ENCODE measurements at regions not wholly inside any gene's neighbourhood (a gene's known extent, or its start where the extent isn't known, plus 50 kb on each side); places are given as distances from the start of the nearest gene placed in this dataset.

DNA sequence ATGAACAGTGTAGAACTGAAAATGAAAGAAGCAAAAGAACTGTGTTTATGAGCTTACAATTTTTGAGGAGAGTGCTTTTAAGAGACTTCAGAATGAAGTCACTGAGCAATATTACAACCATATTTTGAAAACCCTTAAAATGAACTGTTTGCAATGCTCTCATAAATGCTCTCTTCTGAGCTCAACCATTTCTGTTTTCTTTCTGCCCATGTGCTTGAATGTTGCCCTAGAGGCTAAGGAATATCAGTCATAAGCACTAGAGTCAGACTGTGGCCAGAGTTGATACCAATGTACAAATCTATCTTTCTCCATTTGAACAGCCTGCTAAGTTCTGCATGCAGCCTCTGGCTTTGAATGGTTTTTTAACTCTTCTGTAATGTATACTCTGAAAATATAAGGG, 1092.8 kb downstream of the PCDH9 start:
- H3K27me3 ChIP-seq: no peaks in the 10 kb centered on the region
- no peak overlapping the region for H3K27ac ChIP-seq
- no peak for DNase-seq (ENCODE audit: low spot score)
- TF ChIP-seq, protein P1, sequence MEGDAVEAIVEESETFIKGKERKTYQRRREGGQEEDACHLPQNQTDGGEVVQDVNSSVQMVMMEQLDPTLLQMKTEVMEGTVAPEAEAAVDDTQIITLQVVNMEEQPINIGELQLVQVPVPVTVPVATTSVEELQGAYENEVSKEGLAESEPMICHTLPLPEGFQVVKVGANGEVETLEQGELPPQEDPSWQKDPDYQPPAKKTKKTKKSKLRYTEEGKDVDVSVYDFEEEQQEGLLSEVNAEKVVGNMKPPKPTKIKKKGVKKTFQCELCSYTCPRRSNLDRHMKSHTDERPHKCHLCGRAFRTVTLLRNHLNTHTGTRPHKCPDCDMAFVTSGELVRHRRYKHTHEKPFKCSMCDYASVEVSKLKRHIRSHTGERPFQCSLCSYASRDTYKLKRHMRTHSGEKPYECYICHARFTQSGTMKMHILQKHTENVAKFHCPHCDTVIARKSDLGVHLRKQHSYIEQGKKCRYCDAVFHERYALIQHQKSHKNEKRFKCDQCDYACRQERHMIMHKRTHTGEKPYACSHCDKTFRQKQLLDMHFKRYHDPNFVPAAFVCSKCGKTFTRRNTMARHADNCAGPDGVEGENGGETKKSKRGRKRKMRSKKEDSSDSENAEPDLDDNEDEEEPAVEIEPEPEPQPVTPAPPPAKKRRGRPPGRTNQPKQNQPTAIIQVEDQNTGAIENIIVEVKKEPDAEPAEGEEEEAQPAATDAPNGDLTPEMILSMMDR (IDR thresholded peaks at IDR 0.05): no peak
- H3K36me3 ChIP-seq: no peaks in the 10 kb centered on the region
- H3K4me3 ChIP-seq: no peak overlapping the region
- H3K4me1 ChIP-seq: no peaks in the 10 kb centered on the region
- H3K9me3 ChIP-seq: peaks cover 0 to 8% of the 10 kb centered on the region in 2 donors

DNA sequence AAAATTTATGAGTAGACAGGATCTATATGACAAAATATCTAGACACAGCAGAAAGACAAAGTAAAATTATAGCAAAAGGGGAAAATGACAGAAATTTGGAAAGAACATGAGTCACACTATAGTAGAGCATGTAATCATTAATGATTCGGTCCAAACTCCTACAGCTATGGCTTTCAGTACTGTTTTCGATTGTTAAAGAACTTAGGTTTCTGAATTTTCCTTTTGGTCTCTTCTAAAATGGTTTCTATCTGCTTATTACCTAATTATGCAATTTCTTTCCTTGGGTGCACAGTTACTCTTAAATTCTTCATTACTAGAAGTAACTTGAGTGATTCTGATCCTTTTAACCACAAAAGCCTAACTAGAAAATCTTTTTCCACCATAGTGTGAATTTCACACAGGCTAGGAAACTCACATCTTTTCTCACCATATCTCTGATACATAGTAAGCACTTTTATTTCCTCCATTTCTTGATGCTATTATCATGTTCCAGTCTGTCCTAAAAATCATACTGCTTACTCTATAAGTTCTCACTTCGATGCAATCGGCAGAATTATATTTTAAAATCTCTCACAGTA, 1101.4 kb downstream of the PCDH9 start:
- no peak for DNase-seq (ENCODE audit: low spot score)
- TF ChIP-seq, protein P1 (IDR thresholded peaks at IDR 0.05): no peak

DNA sequence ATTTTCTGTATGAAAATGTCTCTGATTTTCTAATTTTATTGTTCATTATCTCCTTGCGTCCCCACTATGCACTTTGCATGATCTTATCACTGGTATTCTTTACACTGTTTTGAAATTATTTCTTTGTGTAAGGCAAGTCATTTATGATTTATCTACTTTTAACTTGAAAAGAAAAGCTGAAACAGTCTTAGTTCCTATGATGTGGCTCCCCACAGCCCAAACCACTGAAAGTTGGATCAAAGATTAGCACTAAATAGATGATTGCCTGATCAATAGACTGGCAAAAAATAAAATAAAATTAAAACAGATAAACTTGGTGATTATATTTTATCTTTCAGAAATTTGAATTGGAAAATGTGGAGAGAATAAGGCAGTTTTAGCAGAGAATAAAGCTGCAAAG, 1101.9 kb downstream of the PCDH9 start:
- no peaks in the 10 kb centered on the region for H3K36me3 ChIP-seq
- TF ChIP-seq, protein P1 (IDR thresholded peaks at IDR 0.05): no peak

More for the DNA sequence above, 1101.4 kb downstream of the PCDH9 start:
- no peak overlapping the region for H3K27ac ChIP-seq
- H3K36me3 ChIP-seq: no peaks in the 10 kb centered on the region
- no peaks in the 10 kb centered on the region for H3K9me3 ChIP-seq
- no peaks in the 10 kb centered on the region for H3K4me1 ChIP-seq
- H3K4me3 ChIP-seq: no peak overlapping the region
- H3K27me3 ChIP-seq: no peaks in the 10 kb centered on the region

DNA sequence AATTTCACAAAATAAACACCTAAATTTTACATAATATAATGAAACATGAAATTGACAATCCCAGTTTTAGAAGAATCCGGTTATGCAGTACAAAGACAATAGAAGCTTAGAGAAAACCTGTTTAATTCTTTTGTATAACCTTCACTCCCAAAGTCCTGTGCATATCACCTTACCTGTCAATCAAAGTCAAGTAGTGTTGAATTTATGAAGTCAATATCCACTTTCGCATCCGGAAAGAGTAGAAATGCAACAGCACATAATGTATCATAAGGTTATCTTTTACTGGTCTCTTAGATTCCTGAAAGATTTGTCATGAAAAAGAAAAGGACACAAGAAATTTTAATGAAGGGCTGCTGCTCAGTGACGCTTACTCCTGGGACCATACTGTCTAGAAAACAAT, 1112.6 kb downstream of the PCDH9 start:
- no peak for DNase-seq (ENCODE audit: low spot score)
- H3K4me1 ChIP-seq: no peaks in the 10 kb centered on the region
- no peaks in the 10 kb centered on the region for H3K27me3 ChIP-seq
- TF ChIP-seq, protein P1 (IDR thresholded peaks at IDR 0.05): no peak
- H3K4me3 ChIP-seq: no peak overlapping the region
- H3K9me3 ChIP-seq: no peaks in the 10 kb centered on the region
- no peaks in the 10 kb centered on the region for H3K36me3 ChIP-seq
- H3K27ac ChIP-seq: no peak overlapping the region

More for the DNA sequence above, 1101.9 kb downstream of the PCDH9 start:
- no peak overlapping the region for H3K27ac ChIP-seq
- no peak overlapping the region for H3K4me3 ChIP-seq
- H3K4me1 ChIP-seq: no peaks in the 10 kb centered on the region
- no peaks in the 10 kb centered on the region for H3K9me3 ChIP-seq
- H3K27me3 ChIP-seq: no peaks in the 10 kb centered on the region
- DNase-seq (ENCODE audit: low spot score): no peak

DNA sequence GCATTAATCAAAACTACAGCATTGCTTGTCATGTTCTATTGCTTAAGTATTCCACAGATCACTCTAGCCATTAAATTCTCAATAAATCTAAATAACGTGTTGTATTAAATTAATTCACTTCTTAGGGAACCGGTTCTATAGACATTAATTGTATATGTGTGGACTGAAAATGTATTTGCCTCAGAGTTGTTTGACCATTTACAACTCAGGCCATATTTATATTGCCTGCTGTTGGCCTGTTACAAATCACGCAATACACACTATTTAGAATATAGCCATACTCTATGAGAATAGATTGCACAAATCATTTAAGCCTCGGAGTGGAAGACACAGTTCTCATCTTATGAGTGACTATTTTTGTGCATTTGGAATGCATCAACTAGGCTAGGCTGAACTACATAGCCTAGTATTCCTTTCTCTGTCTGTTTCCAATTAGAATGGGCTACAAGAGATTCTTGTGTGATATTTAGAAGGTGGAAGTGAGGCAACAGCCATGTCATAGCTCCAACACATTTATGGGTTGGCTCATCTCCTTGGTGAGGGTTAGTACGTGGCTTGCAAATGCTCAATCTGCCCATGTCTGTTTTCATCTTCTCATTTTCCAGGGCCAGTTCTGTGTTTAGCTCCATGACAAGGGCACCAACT, 1116.1 kb downstream of the PCDH9 start:
- H3K4me3 ChIP-seq: no peak overlapping the region
- H3K27me3 ChIP-seq: no peaks in the 10 kb centered on the region
- no peaks in the 10 kb centered on the region for H3K9me3 ChIP-seq
- H3K4me1 ChIP-seq: no peaks in the 10 kb centered on the region
- H3K36me3 ChIP-seq: no peaks in the 10 kb centered on the region
- TF ChIP-seq, protein P1 (IDR thresholded peaks at IDR 0.05): no peak
- H3K27ac ChIP-seq: no peak overlapping the region
- no peak for DNase-seq (ENCODE audit: low spot score)

DNA sequence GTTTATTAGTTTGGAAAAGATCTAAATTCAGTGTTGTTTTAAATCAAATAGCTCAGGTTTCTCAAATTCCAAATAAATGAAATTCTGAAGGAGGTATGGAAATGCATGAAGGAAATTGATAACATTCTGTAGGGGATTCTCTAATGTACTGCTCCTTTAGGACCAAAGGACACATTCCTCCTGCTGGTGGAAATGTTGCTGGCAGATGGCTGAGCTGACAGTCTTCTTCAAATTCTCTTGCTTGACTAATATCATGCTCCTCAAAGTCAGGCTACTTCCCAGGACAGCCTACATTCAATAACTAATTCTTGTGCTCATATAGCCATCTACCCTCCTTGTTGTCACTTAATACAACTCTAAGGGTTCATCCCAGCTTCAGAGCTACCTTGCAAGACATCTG, 1118.5 kb downstream of the PCDH9 start:
- Histone ChIP-seq H3K4me1 (no peaks in the 10 kb centered on the region), H3K27me3 (no peaks in the 10 kb centered on the region), H3K9me3 (no peaks in the 10 kb centered on the region), H3K36me3 (no peaks in the 10 kb centered on the region), H3K27ac (no peak overlapping the region), H3K4me3 (no peak overlapping the region)
- no peak for DNase-seq (ENCODE audit: low spot score)
- TF ChIP-seq, protein P1 (IDR thresholded peaks at IDR 0.05): no peak
